Breast epithelium (tissue), 3 donors: ENCODE measurements at regions not wholly inside any gene's neighbourhood (a gene's known extent, or its start where the extent isn't known, plus 50 kb on each side); places are given as distances from the start of the nearest gene placed in this dataset.

Source experiments
- CTCF ChIP-seq, 3 donors: fragments of 450-650 bp; IDR thresholded peaks; one replicate each; pipeline ENCODE4 v1.5.1; 2016 to 2017; ENCODE audit warnings: antibody characterized with exemption in 3 of 3, mild to moderate bottlenecking in 3 of 3, moderate library complexity in 3 of 3
- POLR2A ChIP-seq: fragments of 450-650 bp; IDR thresholded peaks from one replicate; pipeline ENCODE4 v1.6.1; 2016; ENCODE audit warnings: antibody characterized with exemption, mild to moderate bottlenecking, moderate library complexity
- POLR2AphosphoS5 ChIP-seq, 3 donors: sonication (generic); formaldehyde crosslinking; IDR thresholded peaks; one replicate each; pipeline ENCODE4 v1.6.1; 2017; ENCODE audit warnings: antibody characterized with exemption in 3 of 3

- no peak for TF ChIP-seq CTCF (IDR thresholded peaks at IDR 0.05)
- no peak for TF ChIP-seq POLR2A
- no peak for TF ChIP-seq POLR2AphosphoS5 (IDR thresholded peaks at IDR 0.05)
Measured at GRCh38 chr7:125136755-125137532, 207.3 kb upstream of the POT1 start.
